ENCODE measurements at regions not wholly inside any gene's neighbourhood (a gene's known extent, or its start where the extent isn't known, plus 50 kb on each side); places are given as distances from the start of the nearest gene placed in this dataset.

DNA sequence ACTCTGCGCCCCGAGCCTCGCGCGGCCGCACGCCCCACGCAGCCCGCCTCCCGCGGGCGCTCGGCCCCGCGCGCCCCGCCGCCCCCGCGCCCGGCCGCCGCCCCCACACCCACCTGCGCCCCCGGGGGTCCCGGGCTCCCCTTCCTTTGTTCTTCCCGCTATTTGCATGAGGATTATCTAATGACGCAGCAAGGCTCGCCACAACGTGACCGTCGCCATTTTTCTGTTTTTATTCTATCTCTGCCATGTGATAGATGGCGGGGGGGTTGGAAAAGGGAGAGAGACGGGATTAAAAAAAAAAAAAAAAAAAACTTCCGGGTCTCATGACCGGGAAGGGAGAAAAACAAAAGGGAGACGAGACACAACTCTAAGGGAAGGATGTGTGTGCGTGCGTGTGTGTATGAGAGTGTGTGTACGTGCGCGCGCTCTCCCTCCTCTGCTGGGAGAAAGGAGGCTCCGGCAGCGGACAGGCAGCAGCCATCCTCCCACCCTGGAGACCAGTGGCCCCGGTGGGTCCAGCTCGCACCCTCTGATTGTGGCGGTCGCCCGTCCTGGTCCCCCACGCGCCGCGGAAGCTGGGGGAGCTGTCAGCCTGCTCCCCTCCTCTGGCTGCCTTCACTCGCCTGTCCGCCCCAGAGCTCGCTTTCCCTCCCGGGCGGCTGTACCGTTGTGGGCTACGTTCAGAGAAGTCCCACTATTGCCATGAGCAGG is 80.4 kb upstream of the AK4 start:
- TF ChIP-seq ZNF274 (IDR thresholded peaks at IDR 0.05; ENCODE audit: low read depth, low read length): no peak
- TF ChIP-seq YY1 (IDR thresholded peaks at IDR 0.05; ENCODE audit: insufficient read depth, insufficient read length): no peak
- no peak for TF ChIP-seq SUZ12 (IDR thresholded peaks at IDR 0.05; ENCODE audit: extremely low read depth, insufficient read depth, insufficient read length)

Data from NT2/D1 (cell line).